T47D (cell line): ENCODE measurements at regions not wholly inside any gene's neighbourhood (a gene's known extent, or its start where the extent isn't known, plus 50 kb on each side); places are given as distances from the start of the nearest gene placed in this dataset.

ENCODE experiments used
- DNase-seq, 2 experiments: peaks; one replicate each; pipeline versions ENCODE4 v3.0.0 to v3.0.0-alpha.2; 2011 to 2012; ENCODE audit warnings: low read depth in 1 of 2, low spot score in 1 of 2
- JUND ChIP-seq: IDR thresholded peaks from 2 replicates; pipeline ENCODE4 v1.6.1; 2012; ENCODE audit warnings: low read depth
- in situ Hi-C: cut with HindIII; loops from 2 replicates; pipeline ENCODE4 v1.10.0; 2016; ENCODE audit warnings: low sequenced_read_pairs, low pct_unique_long_range_greater_than_20kb

GRCh38 chr1:101147381-101147780 is 89.4 kb upstream of the S1PR1 start:
- no peak for DNase-seq
- in situ Hi-C loops = no loop called here
- no peak for TF ChIP-seq JUND

GRCh38 chr1:101145449-101145820 is 91.4 kb upstream of the S1PR1 start:
- in situ Hi-C loops = no loop called here
- TF ChIP-seq JUND = no peak
- DNase-seq = no peak

- in situ Hi-C loops = no loop called here
- DNase-seq = no peak
- TF ChIP-seq JUND = no peak
These were observed 92.0 kb upstream of the S1PR1 start for GRCh38 chr1:101144671-101145448.

- no peak for TF ChIP-seq JUND
- DNase-seq = no peak
- in situ Hi-C loops = no loop called here
These were observed 94.6 kb upstream of the S1PR1 start for GRCh38 chr1:101142244-101142643.

GRCh38 chr1:101141376-101141775 is 95.4 kb upstream of the S1PR1 start:
- no peak for TF ChIP-seq JUND
- in situ Hi-C loops = no loop called here
- no peak for DNase-seq

- in situ Hi-C loops = no loop called here
- TF ChIP-seq JUND = no peak
- DNase-seq = no peak
These were observed 96.7 kb upstream of the S1PR1 start for GRCh38 chr1:101139821-101140718.

GRCh38 chr1:101139130-101139529 is 97.7 kb upstream of the S1PR1 start:
- TF ChIP-seq JUND = no peak
- DNase-seq = no peak
- in situ Hi-C loops = no loop called here

- in situ Hi-C loops = no loop called here
These were observed 99.4 kb upstream of the S1PR1 start for GRCh38 chr1:101137144-101138126.

GRCh38 chr1:101136739-101137138 is 100.1 kb upstream of the S1PR1 start:
- no peak for TF ChIP-seq JUND
- in situ Hi-C loops = no loop called here
- DNase-seq = no peak

More at GRCh38 chr1:101137144-101138126, 99.4 kb upstream of the S1PR1 start:
- no peak for DNase-seq
- TF ChIP-seq JUND = no peak

- no peak for TF ChIP-seq JUND
- in situ Hi-C loops = no loop called here
- DNase-seq = no peak
These were observed 100.5 kb upstream of the S1PR1 start for GRCh38 chr1:101136271-101136670.

- TF ChIP-seq JUND = no peak
- no peak for DNase-seq
- in situ Hi-C loops = no loop called here
These were observed 101.3 kb upstream of the S1PR1 start for GRCh38 chr1:101135526-101135925.

GRCh38 chr1:101131239-101131843 is 105.5 kb upstream of the S1PR1 start:
- no peak for TF ChIP-seq JUND
- DNase-seq = no peak
- in situ Hi-C loops = no loop called here
